GM13977 (cell line): ENCODE measurements at regions not wholly inside any gene's neighbourhood (a gene's known extent, or its start where the extent isn't known, plus 50 kb on each side); places are given as distances from the start of the nearest gene placed in this dataset.

ENCODE experiments used
- DNase-seq: peaks from one replicate; pipeline ENCODE4 v3.0.0; 2012; ENCODE audit warnings: low spot score
- in situ Hi-C: fragments of 300-500 bp; cut with MboI; formaldehyde crosslinking; loops from one replicate; pipeline ENCODE4 v1.12.0; 2022; ENCODE audit warnings: low sequenced_read_pairs, low pct_unique_long_range_greater_than_20kb, mixed read lengths, inconsistent platforms; ENCODE audit not compliant: unreplicated experiment
- TF ChIP-seq, protein P1 (sequence below): IDR thresholded peaks from 2 replicates; pipeline ENCODE4 v1.5.1; 2012; ENCODE audit warnings: mild to moderate bottlenecking, control low read depth; ENCODE audit not compliant: insufficient read depth; ENCODE audit errors: extremely low read depth, missing control alignments

DNA sequence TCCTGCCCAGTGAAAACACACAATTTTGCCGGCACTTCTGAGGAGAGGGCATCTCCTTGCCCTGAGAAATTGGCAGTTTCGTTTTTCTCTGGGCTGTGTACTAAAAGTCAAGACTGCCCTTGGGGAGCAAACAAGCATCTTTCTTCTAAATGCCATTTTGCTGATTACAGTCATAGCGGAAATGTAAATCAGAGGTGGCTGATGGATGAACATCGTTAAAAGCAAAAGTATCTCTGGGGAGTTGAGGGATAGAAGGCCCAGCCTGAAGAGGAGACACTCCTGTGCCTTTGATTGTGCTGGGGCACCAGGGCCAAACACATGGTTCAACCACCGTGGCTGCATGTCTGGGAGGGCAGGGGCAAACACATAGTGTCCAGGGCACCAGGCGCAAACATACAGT is 49.8 kb downstream of the ABCC12 start:
- in situ Hi-C loops, result no loop called here
- no peak for DNase-seq
- TF ChIP-seq, protein P1, sequence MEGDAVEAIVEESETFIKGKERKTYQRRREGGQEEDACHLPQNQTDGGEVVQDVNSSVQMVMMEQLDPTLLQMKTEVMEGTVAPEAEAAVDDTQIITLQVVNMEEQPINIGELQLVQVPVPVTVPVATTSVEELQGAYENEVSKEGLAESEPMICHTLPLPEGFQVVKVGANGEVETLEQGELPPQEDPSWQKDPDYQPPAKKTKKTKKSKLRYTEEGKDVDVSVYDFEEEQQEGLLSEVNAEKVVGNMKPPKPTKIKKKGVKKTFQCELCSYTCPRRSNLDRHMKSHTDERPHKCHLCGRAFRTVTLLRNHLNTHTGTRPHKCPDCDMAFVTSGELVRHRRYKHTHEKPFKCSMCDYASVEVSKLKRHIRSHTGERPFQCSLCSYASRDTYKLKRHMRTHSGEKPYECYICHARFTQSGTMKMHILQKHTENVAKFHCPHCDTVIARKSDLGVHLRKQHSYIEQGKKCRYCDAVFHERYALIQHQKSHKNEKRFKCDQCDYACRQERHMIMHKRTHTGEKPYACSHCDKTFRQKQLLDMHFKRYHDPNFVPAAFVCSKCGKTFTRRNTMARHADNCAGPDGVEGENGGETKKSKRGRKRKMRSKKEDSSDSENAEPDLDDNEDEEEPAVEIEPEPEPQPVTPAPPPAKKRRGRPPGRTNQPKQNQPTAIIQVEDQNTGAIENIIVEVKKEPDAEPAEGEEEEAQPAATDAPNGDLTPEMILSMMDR, result no peak

DNA sequence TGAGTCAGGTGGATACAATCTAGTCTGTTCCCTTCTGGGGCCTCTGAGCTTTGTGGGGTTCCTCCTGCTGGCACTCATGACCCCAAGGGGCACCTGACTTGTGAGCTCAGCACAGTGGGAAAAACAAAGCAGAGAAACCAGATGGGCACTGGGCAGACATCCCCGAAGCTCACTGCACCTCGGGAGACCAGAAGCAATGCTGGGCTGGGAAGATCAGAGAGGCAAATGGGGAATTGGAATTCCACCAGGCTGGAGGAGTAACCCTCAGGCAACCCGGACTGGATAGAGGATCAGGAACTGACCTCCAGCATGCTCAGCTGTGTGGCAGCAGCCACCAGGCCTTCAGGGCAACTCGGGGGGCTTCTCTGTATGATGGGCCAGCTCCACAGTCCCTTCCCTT is 50.3 kb downstream of the ABCC12 start:
- TF ChIP-seq, protein P1, result no peak
- no peak for DNase-seq
- in situ Hi-C loops, result no loop called here

DNA sequence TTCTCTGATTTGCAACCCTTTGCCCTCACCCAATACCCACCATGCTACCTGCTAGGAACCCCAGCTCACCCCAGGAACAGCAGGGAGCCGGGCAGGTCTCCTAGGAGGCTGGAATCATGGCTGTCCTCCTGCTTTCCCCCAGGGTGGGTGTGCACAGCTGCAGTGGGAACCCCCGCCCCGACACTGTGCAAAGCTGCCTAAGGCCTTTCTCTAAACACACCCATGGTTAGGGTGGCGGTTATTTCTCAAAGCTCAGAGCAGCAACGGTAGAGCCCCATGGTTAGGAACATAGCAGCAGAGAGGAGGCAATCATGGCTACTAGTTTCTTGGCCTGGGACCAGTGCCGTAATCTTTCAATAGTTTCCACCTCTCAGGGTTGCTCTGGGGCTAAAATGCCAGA is 52.2 kb downstream of the ABCC12 start:
- in situ Hi-C loops, result no loop called here
- TF ChIP-seq, protein P1, result no peak
- no peak for DNase-seq

DNA sequence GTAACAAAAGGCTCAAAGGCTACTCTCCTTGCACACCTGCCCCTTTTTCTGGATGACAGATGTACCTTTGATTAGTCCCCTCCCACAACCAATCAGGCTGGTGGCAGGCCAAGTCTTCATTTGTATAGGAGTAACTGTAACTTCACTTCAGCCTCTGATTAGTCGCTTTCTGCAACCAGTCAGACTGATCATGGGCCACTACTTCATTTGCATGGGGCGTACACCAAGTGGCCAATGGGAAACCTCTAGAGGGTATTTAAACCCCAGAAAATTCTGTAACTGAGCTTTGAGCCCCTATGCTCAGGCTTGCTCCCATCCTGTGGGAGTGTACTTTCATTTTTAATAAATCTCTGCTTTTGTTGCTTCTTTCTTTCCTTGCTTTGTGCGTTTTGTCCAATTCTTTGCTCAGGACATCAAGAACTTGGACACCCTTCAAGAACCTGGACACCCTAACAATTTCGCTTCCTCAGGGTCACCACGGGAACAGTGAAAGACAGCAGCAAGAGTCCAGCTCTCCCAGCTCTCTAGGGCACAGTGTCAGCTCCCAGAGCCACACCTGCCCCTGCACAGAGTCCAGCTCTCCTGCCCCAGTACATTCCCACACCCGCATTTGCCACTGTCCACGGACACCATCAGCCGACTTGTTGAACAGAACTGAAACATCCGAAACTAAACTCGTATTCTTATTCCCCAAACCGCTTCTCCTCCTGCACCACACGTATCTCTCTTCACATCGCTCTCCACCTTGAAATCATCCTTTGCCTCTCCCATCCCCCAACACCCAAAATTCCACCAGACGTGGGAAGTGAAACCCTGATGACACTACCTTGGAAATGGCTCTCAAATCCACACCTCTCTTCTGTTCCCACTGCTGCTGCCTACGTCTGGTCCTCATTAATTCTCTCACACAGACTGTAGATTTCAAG is 53.4 kb downstream of the ABCC12 start:
- no peak for DNase-seq
- TF ChIP-seq, protein P1, result no peak
- in situ Hi-C loops, result no loop called here

DNA sequence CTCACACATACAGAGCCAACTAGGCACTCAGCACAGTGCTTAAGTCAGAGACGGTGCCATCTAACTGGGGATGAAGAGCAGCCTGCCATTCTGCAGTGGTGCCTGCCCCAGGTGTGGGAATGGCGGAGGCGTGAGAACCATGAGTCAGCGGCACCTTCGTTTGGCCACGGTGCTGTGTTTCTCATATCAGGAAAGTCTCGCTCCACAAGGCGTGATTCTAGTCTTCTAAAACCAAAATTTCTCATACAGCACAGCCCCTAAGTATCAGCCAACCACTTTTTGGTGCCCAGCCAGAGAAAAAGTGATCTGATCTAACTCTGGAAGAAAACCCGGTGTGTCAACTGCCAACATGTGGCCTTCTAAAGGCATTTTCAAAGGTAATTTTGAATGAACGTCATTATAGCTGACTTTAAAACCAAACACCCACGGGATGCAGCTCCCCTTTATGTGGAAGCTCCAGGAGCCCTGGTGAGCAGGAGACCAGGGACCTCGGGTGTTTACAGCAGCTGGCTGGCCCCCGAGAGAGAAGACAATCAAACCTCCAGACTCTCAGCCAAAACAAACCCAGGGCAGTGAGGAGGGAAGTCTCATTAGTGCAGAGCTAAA is 54.6 kb downstream of the ABCC12 start:
- in situ Hi-C loops, result no loop called here
- peak; percentile 71 for DNase-seq
- TF ChIP-seq, protein P1, result no peak

DNA sequence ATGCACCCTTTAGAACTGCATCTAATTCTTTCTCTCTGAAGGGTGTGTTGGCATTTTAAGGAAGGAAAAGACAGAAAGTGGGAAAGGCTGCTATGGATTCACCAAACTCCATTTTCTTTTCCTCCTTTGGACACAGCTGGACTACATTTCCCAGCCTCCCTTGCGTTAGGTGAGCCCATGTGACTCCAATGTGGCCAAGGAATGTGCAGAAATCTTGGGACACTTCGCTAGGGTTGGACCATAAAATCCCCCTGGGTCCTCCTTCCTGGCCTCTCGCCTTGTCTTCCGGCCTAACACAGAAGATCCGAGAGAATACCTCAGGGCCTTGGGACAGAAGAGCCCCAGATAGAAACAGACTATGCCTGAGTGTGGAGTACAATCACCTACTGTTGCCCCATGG is 56.3 kb downstream of the ABCC12 start:
- in situ Hi-C loops, result loop anchor here (25.0 kb wide), 1 partner anchor 137 kb away; no protein-coding TSS in a partner anchor
- TF ChIP-seq, protein P1, result no peak

More for the DNA sequence above, 56.3 kb downstream of the ABCC12 start:
- DNase-seq, result no peak
